KG1 (cell line): ENCODE measurements at regions not wholly inside any gene's neighbourhood (a gene's known extent, or its start where the extent isn't known, plus 50 kb on each side); places are given as distances from the start of the nearest gene placed in this dataset.

Source experiments
- DNase-seq: peaks from one replicate; lab custom pipeline; 2025; lab: John Stamatoyannopoulos, UW

GRCh38 chr2:104766683-104767082, 87.2 kb upstream of the POU3F3 start:
- DNase-seq = no peak

DNA sequence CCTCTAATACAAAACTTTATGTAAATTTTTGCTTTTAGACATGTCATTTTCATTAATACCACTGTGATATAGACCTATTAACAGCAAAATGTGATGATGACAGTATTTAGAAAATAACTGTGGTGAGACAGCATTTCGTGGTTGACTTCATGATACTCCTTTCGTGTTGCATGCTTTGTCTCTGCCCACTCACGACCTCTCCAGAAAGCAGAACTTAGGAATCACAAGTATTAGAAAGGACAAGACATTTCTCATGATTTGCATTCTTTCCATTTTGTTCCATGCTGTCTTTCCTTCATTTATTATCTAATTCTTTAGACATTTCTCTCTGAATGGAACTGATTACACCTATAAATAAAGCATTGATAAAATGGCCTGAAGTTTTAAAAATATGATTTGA, 85.2 kb upstream of the POU3F3 start:
- no peak for DNase-seq

DNA sequence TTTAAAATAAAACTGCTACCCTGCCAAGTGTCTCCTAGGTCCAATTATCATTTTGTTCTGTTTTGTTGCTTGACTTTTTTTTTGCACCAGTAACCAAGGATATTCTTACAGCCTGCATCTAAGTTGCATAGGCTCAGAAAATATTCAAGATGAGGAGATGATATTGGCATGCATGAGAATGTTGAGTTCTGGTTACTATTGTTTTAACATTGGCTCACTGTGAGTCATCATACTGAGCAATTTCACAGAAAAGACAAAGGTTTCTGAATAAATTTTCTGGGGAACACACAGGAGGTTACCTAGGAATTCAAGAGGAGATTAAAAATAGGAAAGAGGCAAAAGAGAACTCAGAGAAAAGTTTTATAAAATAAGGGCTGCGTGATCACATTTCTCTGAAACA, 84.8 kb upstream of the POU3F3 start:
- DNase-seq = no peak

- no peak for DNase-seq
Measured at GRCh38 chr2:104772996-104773395, 80.9 kb upstream of the POU3F3 start.

GRCh38 chr2:104774631-104775030, 79.3 kb upstream of the POU3F3 start:
- DNase-seq = no peak

GRCh38 chr2:104777721-104778120, 76.2 kb upstream of the POU3F3 start:
- DNase-seq = no peak

DNA sequence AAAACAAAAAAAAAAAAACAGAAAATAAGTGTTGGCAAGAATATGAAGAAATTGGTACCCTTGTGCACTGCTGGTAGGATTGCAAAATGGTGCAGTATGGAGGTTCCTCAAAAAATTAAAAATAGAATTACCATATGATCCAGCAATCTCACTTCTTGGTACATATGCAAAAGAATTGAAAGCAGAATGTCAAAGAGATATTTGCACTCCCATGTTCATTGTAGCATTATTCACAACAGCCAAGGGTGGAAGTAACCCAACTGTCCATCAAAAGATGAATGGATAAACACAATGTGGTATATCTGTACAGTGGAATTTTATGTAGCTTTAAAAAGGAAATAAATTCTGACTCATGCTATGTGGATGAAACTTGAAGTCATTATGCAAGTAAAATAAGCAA, 72.8 kb upstream of the POU3F3 start:
- no peak for DNase-seq

DNA sequence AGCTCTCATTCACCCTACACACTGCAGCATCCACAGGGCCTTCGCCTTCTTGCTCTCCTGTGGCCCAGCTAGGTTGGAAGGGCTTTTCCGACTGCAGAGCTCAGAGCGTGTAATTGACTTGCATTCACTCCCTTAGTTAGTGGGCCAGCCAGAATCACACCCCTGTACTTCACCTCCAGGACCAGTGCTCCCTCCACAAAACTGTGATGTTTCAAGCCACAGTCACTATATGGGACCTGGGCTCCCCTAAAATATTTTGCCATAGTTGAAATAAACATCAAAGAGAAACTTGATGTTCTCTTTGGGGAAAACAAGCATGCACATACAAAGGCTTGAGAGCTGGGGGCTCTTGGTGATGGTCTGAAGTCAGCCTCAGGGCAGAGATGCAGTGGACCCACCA, 69.7 kb upstream of the POU3F3 start:
- no peak for DNase-seq

- DNase-seq = no peak
Measured at GRCh38 chr2:104786204-104786603, 67.7 kb upstream of the POU3F3 start.

- no peak for DNase-seq
Measured at GRCh38 chr2:104786821-104787220, 67.1 kb upstream of the POU3F3 start.

GRCh38 chr2:104787298-104788065, 66.4 kb upstream of the POU3F3 start:
- no peak for DNase-seq

- DNase-seq = no peak
Measured at GRCh38 chr2:104788742-104789455, 65.0 kb upstream of the POU3F3 start.

DNA sequence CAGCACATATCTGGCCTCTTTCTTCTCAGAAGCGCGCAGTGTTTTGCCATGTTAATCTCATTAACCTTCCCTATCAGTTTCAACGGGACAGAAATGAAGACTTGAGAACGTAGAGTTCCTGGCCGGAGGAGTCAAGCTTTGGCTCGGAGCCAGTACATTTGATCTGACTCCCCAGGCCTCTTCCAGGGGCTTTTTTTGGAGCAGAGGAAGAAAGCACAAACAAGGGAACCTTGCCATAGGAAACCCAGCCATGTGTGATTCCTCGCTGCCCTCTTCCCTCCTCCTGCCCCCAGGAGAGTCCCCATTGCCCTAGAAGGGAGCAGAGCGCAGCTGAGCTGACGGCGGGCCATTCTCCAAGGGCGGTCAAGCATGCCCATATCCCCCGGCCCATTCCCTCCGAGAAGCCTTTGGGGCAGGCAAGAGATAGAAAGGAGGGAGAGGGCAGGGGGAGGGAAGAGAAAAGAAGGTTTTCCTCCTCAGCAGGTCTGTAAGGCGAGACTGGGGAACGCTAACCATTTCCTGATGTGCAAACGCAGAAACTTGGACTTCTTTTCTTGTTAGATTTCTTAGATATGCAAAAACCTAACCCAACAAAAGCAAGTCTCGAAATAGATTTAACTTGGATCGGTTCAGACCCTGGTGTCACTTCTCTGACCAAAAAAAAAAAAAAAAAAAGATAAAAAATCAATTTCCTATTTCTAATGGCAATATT, 63.7 kb upstream of the POU3F3 start:
- DNase-seq = no peak

- no peak for DNase-seq
Measured at GRCh38 chr2:104790901-104791495, 62.9 kb upstream of the POU3F3 start.

DNA sequence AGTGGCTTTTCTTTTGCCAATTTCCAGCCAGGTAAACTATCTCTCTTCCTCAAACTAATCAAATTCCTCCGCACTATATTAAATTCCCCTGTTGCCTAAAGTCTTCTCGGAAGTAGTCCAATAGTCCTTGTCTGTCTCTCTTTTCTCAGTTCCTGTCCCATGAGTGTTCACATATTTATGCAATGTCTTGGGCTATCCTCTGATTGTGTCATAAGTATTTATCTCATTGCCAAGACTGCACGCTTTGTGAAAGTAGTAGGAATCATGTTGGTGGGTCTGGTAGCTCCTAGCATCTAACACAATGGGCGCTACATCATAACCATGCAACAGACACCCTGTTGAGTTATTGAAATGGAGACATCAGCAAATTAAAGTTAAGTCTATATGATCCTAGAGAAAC, 59.9 kb upstream of the POU3F3 start:
- DNase-seq = no peak

DNA sequence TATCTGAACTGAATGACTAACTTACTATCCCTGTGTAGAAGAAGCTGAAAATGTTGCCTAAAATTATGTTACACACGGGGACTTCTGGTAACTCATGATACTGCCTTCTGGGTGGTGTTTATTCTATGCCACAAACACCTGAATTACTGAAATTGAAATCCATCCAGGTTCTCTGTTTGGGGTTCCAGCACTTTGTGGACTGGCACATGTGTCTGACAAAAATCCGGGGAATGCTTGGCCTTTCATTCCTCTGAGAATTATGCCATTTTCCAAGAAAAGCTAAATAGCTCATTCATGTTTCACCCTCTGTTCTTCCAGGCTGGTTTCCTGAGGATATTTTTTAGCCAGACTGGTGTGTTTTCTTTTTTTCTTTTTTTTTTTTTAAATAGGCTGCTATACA, 59.5 kb upstream of the POU3F3 start:
- DNase-seq = no peak
